A673 (cell line): ENCODE measurements at regions not wholly inside any gene's neighbourhood (a gene's known extent, or its start where the extent isn't known, plus 50 kb on each side); places are given as distances from the start of the nearest gene placed in this dataset.
"Not testable (repeated sequence)": the region's sequence is repeated elsewhere in the genome, so short reads cannot be mapped to it uniquely, and the experiment has no call there.

ENCODE experiments used
- BruUV-seq: library from RNA; stranded (reverse); fragments of 400-500 nt; replicated peaks from 2 replicates; lab custom pipeline; 2021; lab: Mats Ljungman, UMichigan
- CTCF ChIA-PET: fragments of 300-600 bp; sonication (Branson Sonifier 250); formaldehyde crosslinking; loops from one replicate; lab custom pipeline; 2022; ENCODE audit warnings: antibody characterized with exemption; lab: Charles Lee
- POLR2A ChIA-PET: fragments of 300-600 bp; sonication (Branson Sonifier 250); formaldehyde crosslinking; loops from one replicate; lab custom pipeline; 2022; ENCODE audit warnings: antibody characterized with exemption; ENCODE audit not compliant: low non-redundant PET; lab: Charles Lee
- DNase-seq: peaks from one replicate; pipeline ENCODE4 v3.0.0-alpha.2; 2015; ENCODE audit warnings: low spot score
- H3K27ac ChIP-seq: fragments of 200-600 bp; sonication (generic); 2 replicates; pipeline ENCODE4 v1.5.1; 2016; ENCODE audit warnings: mixed run types, low read depth, mild to moderate bottlenecking, mixed read lengths, antibody characterized with exemption, low read length; ENCODE audit not compliant: poor library complexity, severe bottlenecking
- H3K27me3 ChIP-seq: fragments of 200-600 bp; sonication (generic); replicated peaks from 2 replicates; pipeline ENCODE4 v1.6.1; 2017; ENCODE audit warnings: mixed run types, low read depth, mild to moderate bottlenecking, mixed read lengths, antibody characterized with exemption, low read length; ENCODE audit not compliant: insufficient read depth, poor library complexity
- H3K36me3 ChIP-seq: fragments of 200-600 bp; sonication (generic); 2 replicates; pipeline ENCODE4 v1.6.1; 2016; ENCODE audit warnings: mixed run types, mild to moderate bottlenecking, mixed read lengths, antibody characterized with exemption, low read length; ENCODE audit not compliant: insufficient read depth, poor library complexity, severe bottlenecking
- H3K4me1 ChIP-seq: fragments of 200-600 bp; sonication (generic); 2 replicates; pipeline ENCODE4 v1.6.1; 2017; ENCODE audit warnings: mixed run types, mild to moderate bottlenecking, mixed read lengths, antibody characterized with exemption, low read length; ENCODE audit not compliant: insufficient read depth, poor library complexity, severe bottlenecking
- H3K4me3 ChIP-seq: fragments of 200-600 bp; sonication (generic); 2 replicates; pipeline ENCODE4 v1.5.1; 2016; ENCODE audit warnings: low read depth, mixed run types, mild to moderate bottlenecking, mixed read lengths, low read length; ENCODE audit not compliant: poor library complexity, severe bottlenecking
- H3K9me3 ChIP-seq: fragments of 200-600 bp; sonication (generic); 2 replicates; pipeline ENCODE4 v1.6.1; 2016; ENCODE audit warnings: mixed run types, low read depth, mild to moderate bottlenecking, mixed read lengths, antibody characterized with exemption, low read length; ENCODE audit not compliant: poor library complexity, severe bottlenecking
- CTCF ChIP-seq: fragments of 300-800, 200-600 bp; sonication (generic); conservative IDR thresholded peaks from 2 replicates; pipeline ENCODE4 v1.5.1; 2017; ENCODE audit warnings: low read depth, mild to moderate bottlenecking, antibody characterized with exemption, low read length, moderate library complexity, mixed read lengths
- intact Hi-C: fragments of 100-400 bp; cut with micrococcal nuclease; formaldehyde crosslinking; loops from one replicate; pipeline ENCODE4 v1.10.0; 2022; ENCODE audit not compliant: unreplicated experiment

- POLR2A ChIA-PET, result no interaction called here
- intact Hi-C loops, result no loop called here
- no peak for DNase-seq
Measured at GRCh38 chr1:31488528-31488927, 75.5 kb downstream of the SERINC2 start.

GRCh38 chr1:31489575-31489974 is 76.6 kb downstream of the SERINC2 start:
- H3K36me3 ChIP-seq, POLR2A ChIA-PET, intact Hi-C loops, H3K4me3 ChIP-seq, H3K27ac ChIP-seq, CTCF ChIA-PET, H3K27me3 ChIP-seq, H3K4me1 ChIP-seq, DNase-seq, H3K9me3 ChIP-seq, BruUV-seq: not testable (repeated sequence)

More at GRCh38 chr1:31488528-31488927, 75.5 kb downstream of the SERINC2 start:
- Histone ChIP-seq H3K9me3 (no peaks in the 10 kb centered on the region), H3K27me3 (no peaks in the 10 kb centered on the region), H3K36me3 (no peaks in the 10 kb centered on the region), H3K27ac (no peak overlapping the region), H3K4me3 (no peak overlapping the region), H3K4me1 (peaks cover 2% of the 10 kb centered on the region)
- no TSS peak for BruUV-seq
- CTCF ChIA-PET, result no interaction called here
- TF ChIP-seq CTCF, result no peak

- intact Hi-C loops, POLR2A ChIA-PET: not testable (repeated sequence)
Measured at GRCh38 chr1:31490596-31490995, 77.6 kb downstream of the SERINC2 start.

DNA sequence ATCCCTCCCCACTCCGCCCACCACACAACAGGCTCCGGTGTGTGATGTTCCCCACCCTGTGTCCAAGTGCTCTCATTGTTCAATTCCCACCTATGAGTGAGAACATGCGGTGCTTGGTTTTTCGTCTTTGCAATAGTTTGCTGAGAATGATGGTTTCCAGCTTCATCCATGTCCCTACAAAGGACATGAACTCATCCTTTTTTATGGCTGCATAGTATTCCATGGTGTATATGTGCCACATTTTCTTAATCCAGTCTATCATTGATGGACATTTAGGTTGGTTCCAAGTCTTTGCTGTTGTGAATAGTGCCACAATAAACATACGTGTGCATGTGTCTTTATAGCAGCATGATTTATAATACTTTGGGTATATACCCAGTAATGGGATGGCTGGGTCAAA is 81.0 kb upstream of the TINAGL1 start:
- CTCF ChIA-PET, H3K9me3 ChIP-seq, intact Hi-C loops, H3K36me3 ChIP-seq, DNase-seq, H3K27me3 ChIP-seq, H3K4me1 ChIP-seq, H3K4me3 ChIP-seq, H3K27ac ChIP-seq, BruUV-seq, POLR2A ChIA-PET: not testable (repeated sequence)

More at GRCh38 chr1:31490596-31490995, 77.6 kb downstream of the SERINC2 start:
- H3K9me3 ChIP-seq, H3K4me3 ChIP-seq, H3K36me3 ChIP-seq, BruUV-seq, DNase-seq, H3K27ac ChIP-seq, H3K4me1 ChIP-seq, H3K27me3 ChIP-seq, CTCF ChIA-PET: not testable (repeated sequence)

DNA sequence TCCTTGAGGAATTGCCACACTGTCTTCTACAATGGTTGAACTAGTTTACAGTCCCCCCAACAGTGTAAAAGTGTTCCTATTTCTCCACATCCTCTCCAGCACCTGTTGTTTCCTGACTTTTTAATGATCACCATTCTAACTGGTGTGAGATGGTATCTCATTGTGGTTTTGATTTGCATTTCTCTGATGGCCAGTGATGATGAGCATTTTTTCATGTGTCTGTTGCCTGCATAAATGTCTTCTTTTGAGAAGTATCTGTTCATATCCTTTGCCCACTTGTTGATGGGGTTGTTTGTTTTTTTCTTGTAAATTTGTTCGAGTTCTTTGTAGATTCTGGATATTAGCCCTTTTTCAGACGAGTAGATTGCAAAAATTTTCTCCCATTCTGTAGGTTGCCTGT is 80.5 kb upstream of the TINAGL1 start:
- POLR2A ChIA-PET, DNase-seq, intact Hi-C loops, H3K9me3 ChIP-seq, H3K4me1 ChIP-seq, H3K27me3 ChIP-seq, H3K4me3 ChIP-seq, H3K36me3 ChIP-seq, CTCF ChIA-PET, BruUV-seq, H3K27ac ChIP-seq: not testable (repeated sequence)
